ENCODE measurements at regions not wholly inside any gene's neighbourhood (a gene's known extent, or its start where the extent isn't known, plus 50 kb on each side); places are given as distances from the start of the nearest gene placed in this dataset.

DNA sequence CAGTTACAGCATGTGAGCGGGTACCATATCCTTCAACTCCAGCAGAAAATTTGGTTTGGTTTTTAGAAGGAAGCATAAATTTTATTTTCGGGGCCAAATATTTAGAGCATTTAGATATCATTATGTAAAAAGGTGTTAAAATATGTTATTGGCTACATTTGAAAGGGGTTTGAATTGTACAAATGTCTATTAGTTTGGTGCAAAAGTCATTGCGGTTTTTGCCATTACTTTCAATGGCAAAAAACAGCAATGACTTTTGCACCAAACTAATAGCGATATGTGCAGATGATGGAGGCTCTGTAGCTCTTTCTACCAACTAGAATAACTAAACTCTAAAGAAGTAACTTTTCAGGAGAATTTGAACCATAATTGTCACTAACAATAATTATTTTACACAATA is 1666.2 kb upstream of the SLC39A10 start:
- Mint-ChIP-seq H3K27ac (no peak overlapping the region), H3K9me3 (peaks cover 0 to 6% (median 0%) of the 10 kb centered on the region in 7 donors), H3K36me3 (no peaks in the 10 kb centered on the region), H3K4me3 (no peak overlapping the region), H3K27me3 (ENCODE audit: low read depth in 3 of 3) (no peaks in the 10 kb centered on the region), H3K4me1 (no peaks in the 10 kb centered on the region)
- no peaks in the 10 kb centered on the region for H3K36me3 ChIP-seq (replicated peaks in 1 of 2; ENCODE audit: control insufficient read depth in 1 of 2, insufficient read depth in 2 of 2, low read length in 2 of 2)
- intact Hi-C loops (cut with micrococcal nuclease) = no loop called here
- no peaks in the 10 kb centered on the region for H3K79me2 ChIP-seq (ENCODE audit: insufficient read depth, low read length)
- no peak for DNase-seq
- no CpG with 5 or more reads among the region's 4 CpGs for WGBS (ENCODE audit: insufficient coverage)
- H3K9ac ChIP-seq (ENCODE audit: insufficient read depth, low read length, poor library complexity, severe bottlenecking) = no peak overlapping the region
- no peaks in the 10 kb centered on the region for H3K27me3 ChIP-seq (ENCODE audit: control insufficient read depth in 2 of 2, insufficient read depth in 2 of 2, low read length in 2 of 2)
- H3K4me2 ChIP-seq (replicated peaks; ENCODE audit: extremely low read depth, low read length, poor library complexity, severe bottlenecking) = no peak overlapping the region
- H2AFZ ChIP-seq (ENCODE audit: insufficient read depth, low read depth, low read length, poor library complexity, severe bottlenecking) = no peak overlapping the region
- H3K27ac ChIP-seq (ENCODE audit: low read depth in 1 of 2, low read length in 2 of 2) = no peak overlapping the region
- no peak overlapping the region for H3K4me3 ChIP-seq (replicated peaks in 1 of 3; ENCODE audit: low read depth in 2 of 3, low read length in 3 of 3)
- no peaks in the 10 kb centered on the region for H3K9me3 ChIP-seq (replicated peaks in 1 of 2; ENCODE audit: control insufficient read depth in 1 of 2, insufficient read depth in 1 of 2, low read length in 2 of 2)
- TF ChIP-seq, protein P1, sequence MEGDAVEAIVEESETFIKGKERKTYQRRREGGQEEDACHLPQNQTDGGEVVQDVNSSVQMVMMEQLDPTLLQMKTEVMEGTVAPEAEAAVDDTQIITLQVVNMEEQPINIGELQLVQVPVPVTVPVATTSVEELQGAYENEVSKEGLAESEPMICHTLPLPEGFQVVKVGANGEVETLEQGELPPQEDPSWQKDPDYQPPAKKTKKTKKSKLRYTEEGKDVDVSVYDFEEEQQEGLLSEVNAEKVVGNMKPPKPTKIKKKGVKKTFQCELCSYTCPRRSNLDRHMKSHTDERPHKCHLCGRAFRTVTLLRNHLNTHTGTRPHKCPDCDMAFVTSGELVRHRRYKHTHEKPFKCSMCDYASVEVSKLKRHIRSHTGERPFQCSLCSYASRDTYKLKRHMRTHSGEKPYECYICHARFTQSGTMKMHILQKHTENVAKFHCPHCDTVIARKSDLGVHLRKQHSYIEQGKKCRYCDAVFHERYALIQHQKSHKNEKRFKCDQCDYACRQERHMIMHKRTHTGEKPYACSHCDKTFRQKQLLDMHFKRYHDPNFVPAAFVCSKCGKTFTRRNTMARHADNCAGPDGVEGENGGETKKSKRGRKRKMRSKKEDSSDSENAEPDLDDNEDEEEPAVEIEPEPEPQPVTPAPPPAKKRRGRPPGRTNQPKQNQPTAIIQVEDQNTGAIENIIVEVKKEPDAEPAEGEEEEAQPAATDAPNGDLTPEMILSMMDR (IDR thresholded peaks at IDR 0.05) = no peak
- H4K20me1 ChIP-seq (ENCODE audit: insufficient read depth, low read length) = no peaks in the 10 kb centered on the region
- H3K4me1 ChIP-seq (ENCODE audit: control insufficient read depth in 1 of 2, insufficient read depth in 2 of 2, low read length in 2 of 2) = no peaks in the 10 kb centered on the region

DNA sequence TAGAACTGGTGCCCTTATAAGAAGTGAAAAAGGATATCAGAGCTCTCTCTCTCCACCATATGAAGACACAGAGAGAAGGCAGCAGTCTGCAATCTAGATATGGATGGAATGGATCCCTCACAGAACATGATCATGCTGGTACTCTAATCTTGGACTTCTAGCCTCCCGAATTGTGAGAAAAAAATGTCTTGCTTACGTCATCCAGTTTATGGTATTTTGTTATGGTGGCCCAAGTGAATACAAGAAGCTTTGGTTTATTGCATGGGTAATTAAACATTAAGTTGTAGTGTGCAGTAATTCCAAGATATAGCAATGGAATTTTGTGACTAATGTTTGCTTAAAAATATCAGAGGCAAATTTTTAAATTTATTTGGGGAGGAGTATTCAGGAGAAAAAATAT is 1667.4 kb upstream of the SLC39A10 start:
- H3K9me3 Mint-ChIP-seq = peaks cover 0 to 3% (median 0%) of the 10 kb centered on the region in 7 donors
- Histone ChIP-seq H3K27ac (ENCODE audit: low read depth in 1 of 2, low read length in 2 of 2) (no peak overlapping the region), H2AFZ (ENCODE audit: insufficient read depth, low read depth, low read length, poor library complexity, severe bottlenecking) (no peak overlapping the region), H4K20me1 (ENCODE audit: insufficient read depth, low read length) (no peaks in the 10 kb centered on the region), H3K9me3 (replicated peaks in 1 of 2; ENCODE audit: control insufficient read depth in 1 of 2, insufficient read depth in 1 of 2, low read length in 2 of 2) (no peaks in the 10 kb centered on the region), H3K27me3 (ENCODE audit: control insufficient read depth in 2 of 2, insufficient read depth in 2 of 2, low read length in 2 of 2) (no peaks in the 10 kb centered on the region), H3K9ac (ENCODE audit: insufficient read depth, low read length, poor library complexity, severe bottlenecking) (no peak overlapping the region), H3K4me3 (replicated peaks in 1 of 3; ENCODE audit: low read depth in 2 of 3, low read length in 3 of 3) (no peak overlapping the region), H3K36me3 (replicated peaks in 1 of 2; ENCODE audit: control insufficient read depth in 1 of 2, insufficient read depth in 2 of 2, low read length in 2 of 2) (no peaks in the 10 kb centered on the region), H3K4me2 (replicated peaks; ENCODE audit: extremely low read depth, low read length, poor library complexity, severe bottlenecking) (no peak overlapping the region), H3K79me2 (ENCODE audit: insufficient read depth, low read length) (no peaks in the 10 kb centered on the region), H3K4me1 (ENCODE audit: control insufficient read depth in 1 of 2, insufficient read depth in 2 of 2, low read length in 2 of 2) (no peaks in the 10 kb centered on the region)
- TF ChIP-seq, protein P1 (IDR thresholded peaks at IDR 0.05) = no peak
- no peak overlapping the region for H3K4me3 Mint-ChIP-seq
- H3K27ac Mint-ChIP-seq = no peak overlapping the region
- no peak for DNase-seq
- H3K4me1 Mint-ChIP-seq = no peaks in the 10 kb centered on the region
- WGBS (ENCODE audit: insufficient coverage) = 100% methylated on average over 2 of the region's 2 CpGs
- H3K27me3 Mint-ChIP-seq (ENCODE audit: low read depth in 3 of 3) = no peaks in the 10 kb centered on the region
- H3K36me3 Mint-ChIP-seq = no peaks in the 10 kb centered on the region
- intact Hi-C loops (cut with micrococcal nuclease) = no loop called here

Data from CD14-positive monocyte (primary cell).